ENCODE measurements at regions not wholly inside any gene's neighbourhood (a gene's known extent, or its start where the extent isn't known, plus 50 kb on each side); places are given as distances from the start of the nearest gene placed in this dataset.

- TF ChIP-seq POLR2A (IDR thresholded peaks at IDR 0.05; ENCODE audit: extremely low read depth, insufficient read length) (no peak), CTCF (IDR thresholded peaks at IDR 0.05; ENCODE audit: low read depth, low read length) (no peak), MYC (IDR thresholded peaks at IDR 0.05; ENCODE audit: low read depth, low read length) (no peak), MAX (IDR thresholded peaks at IDR 0.05; ENCODE audit: low read depth, low read length) (no peak)
Observed at GRCh38 chr16:54564841-54565240, 278.3 kb upstream of the IRX3 start.
